ENCODE measurements at regions not wholly inside any gene's neighbourhood (a gene's known extent, or its start where the extent isn't known, plus 50 kb on each side); places are given as distances from the start of the nearest gene placed in this dataset.

- TF ChIP-seq CTCF (IDR thresholded peaks at IDR 0.05) = no peak
- no peak for TF ChIP-seq POLR2A (IDR thresholded peaks at IDR 0.05)
- no peak for TF ChIP-seq EP300 (IDR thresholded peaks at IDR 0.05)
Observed at GRCh38 chr5:68445257-68446069, 229.9 kb downstream of the PIK3R1 start.

All from ovary (tissue), 3 donors.